CD4-positive, alpha-beta T cell treated with Interleukin-4 for 4 hours (primary cell): ENCODE measurements at regions not wholly inside any gene's neighbourhood (a gene's known extent, or its start where the extent isn't known, plus 50 kb on each side); places are given as distances from the start of the nearest gene placed in this dataset.

Source experiments
- DNase-seq: peaks from one replicate; pipeline ENCODE4 v3.0.0-alpha.2; 2020

GRCh38 chr7:22676385-22676784 is 50.6 kb upstream of the IL6 start:
- no peak for DNase-seq

GRCh38 chr7:22675917-22676343 is 51.1 kb upstream of the IL6 start:
- peak; percentile 74 for DNase-seq

- DNase-seq = no peak
Observed at GRCh38 chr7:22675421-22675820, 51.6 kb upstream of the IL6 start.

GRCh38 chr7:22672846-22673680 is 53.9 kb upstream of the IL6 start:
- no peak for DNase-seq

- DNase-seq = no peak
Observed at GRCh38 chr7:22671177-22671879, 55.7 kb upstream of the IL6 start.

- DNase-seq = no peak
Observed at GRCh38 chr7:22670422-22670815, 56.6 kb upstream of the IL6 start.

GRCh38 chr7:22669692-22670421 is 57.1 kb upstream of the IL6 start:
- no peak for DNase-seq

- no peak for DNase-seq
Observed at GRCh38 chr7:22668971-22669401, 58.0 kb upstream of the IL6 start.

- DNase-seq = no peak
Observed at GRCh38 chr7:22667562-22668239, 59.3 kb upstream of the IL6 start.

GRCh38 chr7:22667187-22667561 is 59.8 kb upstream of the IL6 start:
- DNase-seq = no peak

- DNase-seq = no peak
Observed at GRCh38 chr7:22666732-22667131, 60.3 kb upstream of the IL6 start.

- DNase-seq = no peak
Observed at GRCh38 chr7:22665923-22666322, 61.1 kb upstream of the IL6 start.

GRCh38 chr7:22664988-22665798 is 61.8 kb upstream of the IL6 start:
- DNase-seq = no peak

- no peak for DNase-seq
Observed at GRCh38 chr7:22663721-22664120, 63.3 kb upstream of the IL6 start.

- DNase-seq = no peak
Observed at GRCh38 chr7:22663357-22663718, 63.7 kb upstream of the IL6 start.

- DNase-seq = no peak
Observed at GRCh38 chr7:22662556-22663356, 64.2 kb upstream of the IL6 start.

- DNase-seq = no peak
Observed at GRCh38 chr7:22662036-22662435, 65.0 kb upstream of the IL6 start.

GRCh38 chr7:22660732-22661131 is 66.3 kb upstream of the IL6 start:
- no peak for DNase-seq

GRCh38 chr7:22660293-22660692 is 66.7 kb upstream of the IL6 start:
- no peak for DNase-seq

- no peak for DNase-seq
Observed at GRCh38 chr7:22659741-22660140, 67.3 kb upstream of the IL6 start.

- no peak for DNase-seq
Observed at GRCh38 chr7:22658031-22658430, 69.0 kb upstream of the IL6 start.
